Natural killer cell (primary cell): ENCODE measurements at regions not wholly inside any gene's neighbourhood (a gene's known extent, or its start where the extent isn't known, plus 50 kb on each side); places are given as distances from the start of the nearest gene placed in this dataset.

Source experiments
- ATAC-seq, 3 donors: fragments of 150-1000 bp in 2 of 3; fragments of 200-7000 bp in 1 of 3; cut with Tn5 transposase; 1 replicate in 1 of 3; 2 replicates in 2 of 3; pipeline ENCODE4 v1.10.0; 2021; ENCODE audit warnings: mild to moderate bottlenecking in 2 of 3, moderate library complexity in 2 of 3
- DNase-seq, 2 donors: peaks; one replicate each; pipeline versions ENCODE4 v3.0.0 to v3.0.0-alpha.2; 2013 to 2021; ENCODE audit warnings: mixed read lengths in 1 of 2
- H3K27ac ChIP-seq: one replicate; pipeline ENCODE4 v1.5.1; 2013; ENCODE audit warnings: mild to moderate bottlenecking, low read length
- H3K27me3 ChIP-seq: one replicate; pipeline ENCODE4 v1.6.1; 2013; ENCODE audit warnings: low read length; ENCODE audit not compliant: control insufficient read depth, insufficient read depth
- H3K36me3 ChIP-seq: one replicate; pipeline ENCODE4 v1.6.1; 2013; ENCODE audit warnings: low read length; ENCODE audit not compliant: control insufficient read depth, insufficient read depth
- H3K4me1 ChIP-seq: one replicate; pipeline ENCODE4 v1.6.1; 2013; ENCODE audit warnings: low read length; ENCODE audit not compliant: control insufficient read depth, insufficient read depth
- H3K4me3 ChIP-seq: one replicate; pipeline ENCODE4 v1.5.1; 2013; ENCODE audit warnings: low read length
- H3K9me3 ChIP-seq: one replicate; pipeline ENCODE4 v1.6.1; 2013; ENCODE audit warnings: low read length; ENCODE audit not compliant: control insufficient read depth, insufficient read depth
- H3K27ac Mint-ChIP-seq, 2 donors: one replicate each; pipeline ENCODE4 v1.8.0; 2022; ENCODE audit warnings: mild to moderate bottlenecking in 2 of 2, mixed read lengths in 2 of 2, moderate library complexity in 1 of 2
- H3K27me3 Mint-ChIP-seq, 2 donors: one replicate each; pipeline ENCODE4 v1.8.0; 2022; ENCODE audit warnings: low read depth in 2 of 2, mixed read lengths in 2 of 2
- H3K36me3 Mint-ChIP-seq: one replicate; pipeline ENCODE4 v1.8.0; 2022; ENCODE audit warnings: mixed read lengths
- H3K4me1 Mint-ChIP-seq, 2 donors: one replicate each; pipeline ENCODE4 v1.8.0; 2022; ENCODE audit warnings: mixed read lengths in 2 of 2
- H3K4me3 Mint-ChIP-seq: one replicate; pipeline ENCODE4 v1.8.0; 2022; ENCODE audit warnings: mild to moderate bottlenecking, moderate library complexity, mixed read lengths
- H3K9me3 Mint-ChIP-seq, 2 donors: one replicate each; pipeline ENCODE4 v1.8.0; 2022; ENCODE audit warnings: mixed read lengths in 2 of 2
- WGBS: methylation state at CpG from one replicate; pipeline ENCODE4 v1.1.7; 2013; ENCODE audit warnings: missing lambda C conversion rate; ENCODE audit not compliant: insufficient coverage; 5-methylcytosine and 5-hydroxymethylcytosine counted together
- intact Hi-C: fragments of 100-400 bp; cut with micrococcal nuclease; formaldehyde crosslinking; loops from one replicate; pipeline ENCODE4 v1.14.2; 2022
- TF ChIP-seq, protein P1 (sequence below): fragments of 200-600 bp; IDR thresholded peaks from one replicate; pipeline ENCODE4 v1.8.0; 2022; ENCODE audit warnings: antibody characterized with exemption

GRCh38 chr5:18057725-18058124, 423.5 kb downstream of the TAF11L14 start:
- WGBS = 96% methylated on average over 3 of the region's 3 CpGs
- ATAC-seq (no peak), DNase-seq (no peak)
- Mint-ChIP-seq H3K27ac (no peak overlapping the region), H3K27me3 (no peaks in the 10 kb centered on the region), H3K36me3 (peaks cover 12% of the 10 kb centered on the region), H3K9me3 (peaks cover 11 to 26% of the 10 kb centered on the region in 2 donors), H3K4me1 (no peaks in the 10 kb centered on the region), H3K4me3 (no peak overlapping the region)
- Histone ChIP-seq H3K36me3 (no peaks in the 10 kb centered on the region), H3K4me1 (no peaks in the 10 kb centered on the region), H3K27me3 (no peaks in the 10 kb centered on the region), H3K27ac (no peak overlapping the region), H3K9me3 (no peaks in the 10 kb centered on the region), H3K4me3 (no peak overlapping the region)
- TF ChIP-seq, protein P1, sequence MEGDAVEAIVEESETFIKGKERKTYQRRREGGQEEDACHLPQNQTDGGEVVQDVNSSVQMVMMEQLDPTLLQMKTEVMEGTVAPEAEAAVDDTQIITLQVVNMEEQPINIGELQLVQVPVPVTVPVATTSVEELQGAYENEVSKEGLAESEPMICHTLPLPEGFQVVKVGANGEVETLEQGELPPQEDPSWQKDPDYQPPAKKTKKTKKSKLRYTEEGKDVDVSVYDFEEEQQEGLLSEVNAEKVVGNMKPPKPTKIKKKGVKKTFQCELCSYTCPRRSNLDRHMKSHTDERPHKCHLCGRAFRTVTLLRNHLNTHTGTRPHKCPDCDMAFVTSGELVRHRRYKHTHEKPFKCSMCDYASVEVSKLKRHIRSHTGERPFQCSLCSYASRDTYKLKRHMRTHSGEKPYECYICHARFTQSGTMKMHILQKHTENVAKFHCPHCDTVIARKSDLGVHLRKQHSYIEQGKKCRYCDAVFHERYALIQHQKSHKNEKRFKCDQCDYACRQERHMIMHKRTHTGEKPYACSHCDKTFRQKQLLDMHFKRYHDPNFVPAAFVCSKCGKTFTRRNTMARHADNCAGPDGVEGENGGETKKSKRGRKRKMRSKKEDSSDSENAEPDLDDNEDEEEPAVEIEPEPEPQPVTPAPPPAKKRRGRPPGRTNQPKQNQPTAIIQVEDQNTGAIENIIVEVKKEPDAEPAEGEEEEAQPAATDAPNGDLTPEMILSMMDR = no peak
- intact Hi-C loops = no loop called here

DNA sequence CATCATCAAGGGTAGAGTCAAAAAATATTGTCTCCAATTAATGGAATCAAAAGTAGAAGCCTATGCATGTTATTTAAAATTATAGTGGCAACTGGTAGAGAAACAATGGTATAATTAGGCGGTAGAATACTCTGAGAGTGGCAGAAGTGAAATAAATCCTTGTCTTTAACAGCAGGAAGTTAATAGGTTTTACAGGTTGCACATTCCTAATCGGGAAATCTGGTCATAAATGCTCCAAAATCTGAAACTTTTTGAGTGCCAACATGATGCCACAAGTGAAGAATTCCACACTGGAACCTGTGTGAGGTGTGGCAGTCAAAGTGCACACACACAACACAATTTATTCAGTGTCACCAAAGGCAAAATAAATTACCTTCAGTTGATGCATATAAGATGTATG, 433.4 kb downstream of the TAF11L14 start:
- H3K4me3 ChIP-seq = no peak overlapping the region
- no peak overlapping the region for H3K27ac ChIP-seq
- intact Hi-C loops = no loop called here
- DNase-seq = no peak
- H3K9me3 ChIP-seq = peaks cover 3% of the 10 kb centered on the region
- Mint-ChIP-seq H3K4me3 (no peak overlapping the region), H3K9me3 (peaks cover 13 to 20% of the 10 kb centered on the region in 2 donors), H3K4me1 (no peaks in the 10 kb centered on the region), H3K27me3 (no peaks in the 10 kb centered on the region), H3K36me3 (no peaks in the 10 kb centered on the region), H3K27ac (no peak overlapping the region)
- no peaks in the 10 kb centered on the region for H3K27me3 ChIP-seq
- no peaks in the 10 kb centered on the region for H3K36me3 ChIP-seq
- TF ChIP-seq, protein P1 = no peak
- 43% methylated on average over 2 of the region's 2 CpGs for WGBS
- ATAC-seq = no peak
- H3K4me1 ChIP-seq = no peaks in the 10 kb centered on the region

- H3K27ac Mint-ChIP-seq = no peak overlapping the region
- WGBS = 90% methylated on average over 5 of the region's 5 CpGs
- Histone ChIP-seq H3K4me1 (no peaks in the 10 kb centered on the region), H3K27ac (no peak overlapping the region), H3K36me3 (no peaks in the 10 kb centered on the region), H3K27me3 (no peaks in the 10 kb centered on the region), H3K9me3 (peaks cover 3% of the 10 kb centered on the region), H3K4me3 (no peak overlapping the region)
- ATAC-seq = no peak
- no peaks in the 10 kb centered on the region for H3K36me3 Mint-ChIP-seq
- H3K4me1 Mint-ChIP-seq = no peaks in the 10 kb centered on the region
- peaks cover 10 to 19% of the 10 kb centered on the region in 2 donors for H3K9me3 Mint-ChIP-seq
- no peaks in the 10 kb centered on the region for H3K27me3 Mint-ChIP-seq
- TF ChIP-seq, protein P1 = no peak
- no peak overlapping the region for H3K4me3 Mint-ChIP-seq
- no peak for DNase-seq
- intact Hi-C loops = no loop called here
These were observed 434.6 kb downstream of the TAF11L14 start for GRCh38 chr5:18068826-18069225.

DNA sequence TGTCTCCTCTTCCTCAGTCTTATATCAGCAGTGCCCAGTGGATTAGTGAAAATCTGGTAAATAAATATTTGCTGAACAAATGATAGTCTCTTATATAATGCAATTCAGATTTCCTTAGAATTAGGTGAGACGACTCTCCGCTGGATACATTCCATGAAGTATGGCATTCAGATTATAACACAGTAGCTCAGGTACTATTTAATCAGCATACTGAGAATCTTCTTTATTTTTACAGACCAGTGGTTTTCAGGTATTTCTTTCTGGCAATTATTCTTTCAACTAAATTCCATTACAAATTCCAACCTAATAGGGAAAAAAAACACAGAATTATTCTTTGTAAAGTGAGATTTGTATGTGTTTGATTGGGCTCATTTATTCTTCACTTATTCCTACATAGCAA, 435.5 kb downstream of the TAF11L14 start:
- H3K4me3 ChIP-seq = no peak overlapping the region
- no peaks in the 10 kb centered on the region for H3K36me3 ChIP-seq
- no peaks in the 10 kb centered on the region for H3K27me3 ChIP-seq
- H3K4me1 Mint-ChIP-seq = no peaks in the 10 kb centered on the region
- H3K4me3 Mint-ChIP-seq = no peak overlapping the region
- WGBS = 91% methylated on average over 2 of the region's 2 CpGs
- TF ChIP-seq, protein P1 = no peak
- H3K36me3 Mint-ChIP-seq = no peaks in the 10 kb centered on the region
- DNase-seq (no peak), ATAC-seq (no peak)
- intact Hi-C loops = no loop called here
- no peak overlapping the region for H3K27ac Mint-ChIP-seq
- H3K27ac ChIP-seq = no peak overlapping the region
- H3K9me3 ChIP-seq = peaks cover 3% of the 10 kb centered on the region
- no peaks in the 10 kb centered on the region for H3K27me3 Mint-ChIP-seq
- no peaks in the 10 kb centered on the region for H3K4me1 ChIP-seq
- peaks cover 8 to 20% of the 10 kb centered on the region in 2 donors for H3K9me3 Mint-ChIP-seq
